Body of pancreas (tissue), 4 donors: ENCODE measurements at regions not wholly inside any gene's neighbourhood (a gene's known extent, or its start where the extent isn't known, plus 50 kb on each side); places are given as distances from the start of the nearest gene placed in this dataset.

Experiments used
- CTCF ChIP-seq, 7 experiments: fragments of 450-650 bp in 4 of 7; fragments of 200-600 bp in 3 of 7; sonication (generic) in 3 of 7; IDR thresholded peaks; one replicate each; pipeline ENCODE4 v1.5.1; 2016 to 2019; ENCODE audit warnings: antibody characterized with exemption in 7 of 7
- POLR2A ChIP-seq, 3 donors: fragments of 450-650 bp; IDR thresholded peaks; one replicate each; pipeline ENCODE4 v1.6.1; 2016; ENCODE audit warnings: antibody characterized with exemption in 3 of 3, mild to moderate bottlenecking in 2 of 3

GRCh38 chr1:79478160-79478559 is 471.6 kb upstream of the ADGRL4 start:
- TF ChIP-seq CTCF (IDR thresholded peaks at IDR 0.05) (no peak), POLR2A (IDR thresholded peaks at IDR 0.05) (no peak)
